ENCODE measurements at regions not wholly inside any gene's neighbourhood (a gene's known extent, or its start where the extent isn't known, plus 50 kb on each side); places are given as distances from the start of the nearest gene placed in this dataset.

GRCh38 chr13:44783994-44784707 is 205.1 kb downstream of the NUFIP1 start:
- no peaks in the 10 kb centered on the region for H3K4me1 ChIP-seq (replicated peaks in 1 of 4; ENCODE audit: control insufficient read depth in 3 of 4, insufficient read depth in 4 of 4, low read length in 3 of 4)
- no peak overlapping the region for H3K4me3 ChIP-seq (ENCODE audit: extremely low read depth in 1 of 4, insufficient read depth in 2 of 4, low read depth in 3 of 4, low read length in 4 of 4)
- H3K4me2 ChIP-seq (ENCODE audit: insufficient read depth in 1 of 2, low read depth in 2 of 2, low read length in 2 of 2) = no peak overlapping the region
- no peak overlapping the region for H3K4ac ChIP-seq (replicated peaks; ENCODE audit: insufficient read length, low read depth, low read length)
- ChIA-PET POLR2A (ENCODE audit: partially characterized antibody) (interaction anchor here (0.6 kb wide), 1 partner anchor 156 kb away, joined by 3 read pairs; no protein-coding TSS in a partner anchor), CTCF (ENCODE audit: partially characterized antibody) (interaction anchor here (1.4 kb wide), 1 partner anchor 25 kb away, joined by 3 read pairs; no protein-coding TSS in a partner anchor)
- H4K8ac ChIP-seq (ENCODE audit: extremely low read depth, insufficient read depth, low read length) = no peak overlapping the region
- H2BK20ac ChIP-seq (ENCODE audit: low read length) = no peak overlapping the region
- no peak overlapping the region for H3K23ac ChIP-seq (ENCODE audit: insufficient read length)
- no peaks in the 10 kb centered on the region for H3K27me3 ChIP-seq (replicated peaks in 1 of 4; ENCODE audit: control insufficient read depth in 3 of 4, extremely low read depth in 1 of 4, insufficient read depth in 3 of 4, low read length in 3 of 4)
- WGBS, 2 experiments (ENCODE audit: extremely low coverage in 1 of 2, insufficient coverage in 1 of 2, insufficient read length in 1 of 2, insufficient replicate concordance in 2 of 2, low coverage in 1 of 2, low lambda C conversion rate in 2 of 2, missing lambda C conversion rate in 1 of 2) = 91% methylated on average over 4 of the region's 4 CpGs; no CpG with 5 or more reads in 1 of the 2 experiments
- H4K20me1 ChIP-seq (replicated peaks in 1 of 2; ENCODE audit: control insufficient read depth in 1 of 2, insufficient read depth in 2 of 2, low read length in 2 of 2) = no peaks in the 10 kb centered on the region
- H2BK120ac ChIP-seq (replicated peaks; ENCODE audit: low read depth, low read length) = no peak overlapping the region
- H3K18ac ChIP-seq (ENCODE audit: extremely low read depth, low read length) = no peak overlapping the region
- H2AFZ ChIP-seq (ENCODE audit: low read length) = no peak overlapping the region
- no peak overlapping the region for H4K91ac ChIP-seq (replicated peaks; ENCODE audit: insufficient read length, low read length)
- no peaks in the 10 kb centered on the region for H3K79me2 ChIP-seq (ENCODE audit: control insufficient read depth in 1 of 2, insufficient read depth in 2 of 2, low read length in 2 of 2)
- no peaks in the 10 kb centered on the region for H3K9me3 ChIP-seq (ENCODE audit: insufficient read depth in 2 of 2, low read depth in 1 of 2, low read length in 1 of 2)
- H3K56ac ChIP-seq (replicated peaks; ENCODE audit: insufficient read length, low read depth, low read length) = no peak overlapping the region
- H2BK15ac ChIP-seq (ENCODE audit: low read length) = no peak overlapping the region
- TF ChIP-seq MAFK (IDR thresholded peaks at IDR 0.05; ENCODE audit: low read depth, low read length) (peak; percentile 79; the same call in 1 of the 2 replicates), TEAD4 (IDR thresholded peaks at IDR 0.05; ENCODE audit: low read depth, low read length) (no peak)
- no peak overlapping the region for H2AK5ac ChIP-seq (ENCODE audit: low read depth, low read length)
- no peak overlapping the region for H4K5ac ChIP-seq (ENCODE audit: insufficient read length, low read depth, low read length)
- H3K27ac ChIP-seq (ENCODE audit: low read depth, low read length) = no peak overlapping the region
- no peak for FAIRE-seq
- H3K9ac ChIP-seq (replicated peaks in 1 of 4; ENCODE audit: extremely low read depth in 1 of 4, low read depth in 3 of 4, low read length in 3 of 4) = no peak overlapping the region
- H3K14ac ChIP-seq (ENCODE audit: insufficient read length) = no peak overlapping the region
- no peak overlapping the region for H2BK12ac ChIP-seq (ENCODE audit: low read depth, low read length)
- H3K23me2 ChIP-seq (ENCODE audit: low read depth, low read length) = no peaks in the 10 kb centered on the region
- H3K79me1 ChIP-seq (ENCODE audit: low read depth, low read length) = no peaks in the 10 kb centered on the region
- DNase-seq (ENCODE audit: low read depth in 1 of 2, low spot score in 2 of 2) = no peak
- H3K36me3 ChIP-seq (ENCODE audit: control insufficient read depth in 2 of 4, insufficient read depth in 4 of 4, low read length in 3 of 4) = no peaks in the 10 kb centered on the region
- no peak overlapping the region for H2BK5ac ChIP-seq (ENCODE audit: low read depth, low read length)
